ENCODE measurements at regions not wholly inside any gene's neighbourhood (a gene's known extent, or its start where the extent isn't known, plus 50 kb on each side); places are given as distances from the start of the nearest gene placed in this dataset.

DNA sequence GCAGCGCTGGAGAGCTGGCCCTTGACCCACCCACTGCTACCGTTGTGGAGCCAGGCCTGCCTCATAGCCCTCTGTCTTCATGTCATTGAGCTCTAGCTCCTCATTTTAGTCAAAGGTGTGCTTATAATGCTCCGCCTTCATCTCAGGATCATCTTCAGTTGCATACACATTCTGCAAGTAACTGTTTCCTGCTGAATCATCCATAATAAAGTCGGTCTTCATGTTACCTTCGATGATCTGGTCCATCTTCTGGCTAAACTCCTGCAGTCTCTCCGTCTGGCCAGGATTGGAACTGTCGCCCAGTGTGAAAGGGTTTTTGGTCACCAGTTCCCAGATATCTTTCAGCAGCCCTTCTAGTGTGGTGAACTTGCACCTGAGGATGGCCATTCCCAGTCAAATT is 62.6 kb upstream of the ARMC2 start:
- TF ChIP-seq, protein P1, sequence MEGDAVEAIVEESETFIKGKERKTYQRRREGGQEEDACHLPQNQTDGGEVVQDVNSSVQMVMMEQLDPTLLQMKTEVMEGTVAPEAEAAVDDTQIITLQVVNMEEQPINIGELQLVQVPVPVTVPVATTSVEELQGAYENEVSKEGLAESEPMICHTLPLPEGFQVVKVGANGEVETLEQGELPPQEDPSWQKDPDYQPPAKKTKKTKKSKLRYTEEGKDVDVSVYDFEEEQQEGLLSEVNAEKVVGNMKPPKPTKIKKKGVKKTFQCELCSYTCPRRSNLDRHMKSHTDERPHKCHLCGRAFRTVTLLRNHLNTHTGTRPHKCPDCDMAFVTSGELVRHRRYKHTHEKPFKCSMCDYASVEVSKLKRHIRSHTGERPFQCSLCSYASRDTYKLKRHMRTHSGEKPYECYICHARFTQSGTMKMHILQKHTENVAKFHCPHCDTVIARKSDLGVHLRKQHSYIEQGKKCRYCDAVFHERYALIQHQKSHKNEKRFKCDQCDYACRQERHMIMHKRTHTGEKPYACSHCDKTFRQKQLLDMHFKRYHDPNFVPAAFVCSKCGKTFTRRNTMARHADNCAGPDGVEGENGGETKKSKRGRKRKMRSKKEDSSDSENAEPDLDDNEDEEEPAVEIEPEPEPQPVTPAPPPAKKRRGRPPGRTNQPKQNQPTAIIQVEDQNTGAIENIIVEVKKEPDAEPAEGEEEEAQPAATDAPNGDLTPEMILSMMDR (conservative IDR thresholded peaks at IDR 0.05 in 1 of 2, IDR thresholded peaks at IDR 0.05 in 1 of 2; ENCODE audit: extremely low read depth in 1 of 2, insufficient read depth in 1 of 2, low read depth in 1 of 2, low read length in 2 of 2): no peak
- no peak for TF ChIP-seq EZH2 (IDR thresholded peaks at IDR 0.05; ENCODE audit: borderline replicate concordance, low read length)
